C4-2B (cell line): ENCODE measurements at regions not wholly inside any gene's neighbourhood (a gene's known extent, or its start where the extent isn't known, plus 50 kb on each side); places are given as distances from the start of the nearest gene placed in this dataset.

Experiments
- CTCF ChIP-seq: fragments of 450-650 bp; conservative IDR thresholded peaks from 2 replicates; pipeline ENCODE4 v1.5.1; 2017; ENCODE audit warnings: mild to moderate bottlenecking
- ZFX ChIP-seq: fragments of 450-650 bp; IDR thresholded peaks from 2 replicates; pipeline ENCODE4 v1.6.1; 2017

GRCh38 chr15:47954196-47954595 is 166.6 kb upstream of the SLC24A5 start:
- TF ChIP-seq CTCF (no peak), ZFX (no peak)
